ENCODE measurements at regions not wholly inside any gene's neighbourhood (a gene's known extent, or its start where the extent isn't known, plus 50 kb on each side); places are given as distances from the start of the nearest gene placed in this dataset.

DNA sequence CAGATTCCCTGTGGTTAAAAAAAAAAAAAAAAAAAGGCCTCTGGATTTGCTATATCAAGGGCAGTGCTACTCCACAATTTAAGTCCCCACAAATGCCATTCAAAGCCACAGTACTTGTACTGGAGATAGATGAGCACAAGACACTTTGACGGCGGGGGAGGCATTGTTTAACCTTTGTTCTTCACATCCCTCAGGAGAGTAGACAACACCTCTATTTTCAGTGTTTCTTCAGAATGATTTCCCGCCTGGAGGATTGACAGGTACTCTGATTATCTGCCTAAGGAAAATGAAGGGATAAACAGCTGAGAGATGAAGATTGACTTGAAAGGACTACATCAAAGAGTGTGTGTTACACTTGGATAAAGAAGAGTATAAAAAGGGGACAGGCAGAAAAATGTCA, 58.7 kb downstream of the OTOL1 start:
- no peak for DNase-seq (ENCODE audit: low read depth)

DNA sequence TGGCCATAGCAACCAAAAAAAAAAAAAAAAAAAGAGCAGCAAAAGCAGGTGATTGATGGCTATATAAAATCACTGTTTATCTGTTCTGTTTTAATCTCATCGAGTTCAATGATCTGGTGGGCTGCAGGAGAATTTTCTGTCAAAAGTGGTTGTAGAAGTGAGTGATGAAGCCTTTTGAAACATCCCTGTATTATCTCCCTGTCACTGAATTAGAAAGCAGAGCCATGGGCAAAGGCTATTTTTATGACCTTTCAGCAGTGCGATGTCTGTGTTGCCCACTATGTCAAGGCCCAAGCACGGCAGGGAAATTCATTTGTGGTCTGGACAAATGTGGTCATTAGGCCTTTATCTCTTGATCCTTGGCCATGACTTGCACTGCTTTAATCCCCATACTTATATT, 59.9 kb downstream of the OTOL1 start:
- no peak for DNase-seq (ENCODE audit: low read depth)

DNA sequence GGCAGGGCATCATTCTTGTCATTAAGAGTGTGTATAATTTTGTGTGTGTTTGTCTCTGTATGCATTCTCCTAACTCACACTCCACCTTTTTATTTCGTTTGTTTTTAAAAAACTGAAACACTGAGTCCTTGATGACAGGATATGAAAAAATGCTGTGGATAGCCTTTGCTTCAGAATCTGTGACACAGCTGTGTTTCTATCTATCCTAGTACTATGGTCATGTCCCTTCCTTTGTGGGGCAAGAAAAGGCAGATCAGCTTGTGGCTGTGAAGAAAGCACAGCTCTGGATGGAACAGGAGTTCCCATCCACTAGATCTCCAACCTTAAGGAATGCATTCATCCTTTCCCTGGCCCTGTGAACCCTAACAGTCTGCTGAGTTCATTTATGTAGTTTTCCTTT, 60.3 kb downstream of the OTOL1 start:
- no peak for DNase-seq (ENCODE audit: low read depth)

DNA sequence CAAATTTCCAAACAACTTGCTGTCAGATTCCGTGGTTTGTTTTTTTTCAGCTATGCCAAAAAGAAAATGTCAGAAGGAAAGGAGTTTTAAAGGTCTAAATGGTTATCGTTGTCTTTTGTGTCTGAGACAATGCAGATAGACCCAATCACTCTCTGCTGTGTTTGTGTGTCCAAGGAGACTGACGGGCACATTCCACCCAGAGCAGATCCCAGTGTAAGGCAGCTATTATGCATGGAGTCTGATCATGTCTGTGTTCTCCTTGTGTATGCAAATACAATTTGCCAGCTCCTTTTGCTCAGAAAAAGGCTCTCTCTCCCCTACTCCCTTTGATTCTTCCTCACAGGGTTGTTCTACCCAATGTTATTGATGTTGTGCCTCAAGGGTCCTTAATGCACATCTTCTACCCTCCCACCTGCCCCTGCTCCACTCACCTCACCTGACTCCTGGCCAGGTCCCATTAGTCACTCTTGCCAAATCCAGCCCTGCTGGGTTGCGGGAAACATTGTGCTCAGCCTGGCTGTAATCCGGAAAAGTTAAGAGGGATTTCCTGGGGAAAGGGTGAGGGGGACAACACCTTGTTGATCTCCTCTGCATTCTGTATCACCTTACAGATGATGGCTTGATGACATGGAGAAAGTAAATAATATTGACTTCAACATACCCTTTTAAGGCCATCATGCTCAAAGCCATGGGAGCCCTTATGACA, 61.0 kb downstream of the OTOL1 start:
- DNase-seq (ENCODE audit: low read depth), result no peak

DNA sequence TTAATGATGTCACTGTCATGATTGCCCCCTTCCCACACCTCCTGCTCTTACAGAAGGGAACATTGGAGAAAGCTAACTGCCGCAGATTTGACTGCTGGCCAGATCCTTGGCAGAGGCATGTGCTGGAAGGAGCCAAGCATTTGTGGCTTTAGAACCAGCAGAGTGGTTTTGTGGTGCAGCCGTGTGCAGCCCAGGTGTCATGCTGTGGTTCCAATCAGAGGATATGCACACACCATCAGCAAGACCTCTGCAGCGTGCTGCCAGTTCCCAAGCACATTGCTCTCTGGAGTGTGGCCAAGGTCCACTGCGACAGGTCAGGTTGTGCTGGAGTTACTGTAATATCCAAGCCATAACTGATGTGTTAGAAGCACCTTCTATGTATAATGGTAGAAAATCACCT, 61.6 kb downstream of the OTOL1 start:
- no peak for DNase-seq (ENCODE audit: low read depth)

DNA sequence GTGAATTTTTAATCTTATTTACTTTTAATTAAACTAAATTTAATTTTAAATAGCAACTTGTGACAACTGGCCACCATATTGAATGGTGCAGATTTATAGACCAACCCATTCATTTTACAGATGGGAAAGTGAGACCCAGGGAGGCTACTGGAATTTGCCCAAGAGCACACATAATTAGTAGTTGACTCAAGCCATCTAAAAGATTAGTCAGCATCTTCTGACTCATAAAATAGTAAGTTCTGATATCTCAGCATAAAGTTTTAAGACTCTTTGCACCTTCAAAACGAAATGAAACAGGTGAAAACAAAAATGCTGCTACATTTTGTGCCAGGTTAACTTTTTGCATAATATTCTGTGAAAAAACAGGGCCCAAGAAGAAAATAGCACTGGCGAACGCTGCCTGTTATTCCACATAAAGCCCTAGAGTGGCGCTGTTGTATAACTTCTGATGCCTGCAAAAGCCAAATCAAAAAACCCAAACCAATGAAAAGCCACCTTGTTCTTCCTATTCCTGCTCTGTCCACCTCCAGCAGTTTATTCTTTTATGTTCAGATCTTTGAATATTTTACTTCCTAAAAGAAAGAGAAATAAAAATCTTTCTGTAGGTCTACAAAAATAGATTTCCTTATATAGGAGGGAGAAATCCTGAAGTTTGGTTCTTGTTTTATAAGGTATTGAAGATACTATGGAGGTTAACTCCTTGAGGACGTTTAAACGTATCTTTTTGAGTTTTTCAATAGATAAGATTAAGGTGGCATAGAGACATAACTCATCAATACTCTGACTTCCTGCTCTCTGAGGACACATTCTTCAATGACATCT, 62.8 kb downstream of the OTOL1 start:
- no peak for DNase-seq (ENCODE audit: low read depth)

DNA sequence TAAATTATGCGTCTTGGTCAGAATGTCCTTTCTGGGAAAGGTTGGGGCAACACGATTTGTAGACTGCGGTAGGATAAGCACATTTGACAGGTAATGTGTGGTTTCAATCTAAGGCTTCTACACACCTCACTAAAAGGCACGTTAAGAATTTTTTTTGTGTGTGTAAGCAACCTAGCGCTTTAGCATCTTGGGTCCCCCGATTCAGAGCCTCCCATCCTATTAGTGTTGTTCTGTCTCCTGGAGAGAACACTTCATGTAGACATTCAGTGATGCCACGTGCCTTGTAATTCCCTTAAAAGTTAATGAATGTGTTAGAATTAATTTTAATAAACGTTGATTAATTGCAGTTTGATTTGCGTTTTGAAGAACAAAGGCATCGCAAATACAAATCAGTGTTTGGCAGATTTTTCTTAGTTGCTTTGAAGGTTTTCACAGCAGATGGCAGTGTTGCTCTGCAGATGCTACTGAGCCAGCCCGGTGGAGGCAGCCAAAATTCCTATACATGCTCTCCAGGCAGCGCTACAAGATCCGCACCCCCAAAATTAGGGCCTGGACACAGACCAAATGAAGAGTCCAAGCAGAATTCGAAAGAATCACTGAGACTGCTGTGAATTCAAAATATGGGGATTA, 63.5 kb downstream of the OTOL1 start:
- DNase-seq (ENCODE audit: low read depth), result peak; percentile 15

DNA sequence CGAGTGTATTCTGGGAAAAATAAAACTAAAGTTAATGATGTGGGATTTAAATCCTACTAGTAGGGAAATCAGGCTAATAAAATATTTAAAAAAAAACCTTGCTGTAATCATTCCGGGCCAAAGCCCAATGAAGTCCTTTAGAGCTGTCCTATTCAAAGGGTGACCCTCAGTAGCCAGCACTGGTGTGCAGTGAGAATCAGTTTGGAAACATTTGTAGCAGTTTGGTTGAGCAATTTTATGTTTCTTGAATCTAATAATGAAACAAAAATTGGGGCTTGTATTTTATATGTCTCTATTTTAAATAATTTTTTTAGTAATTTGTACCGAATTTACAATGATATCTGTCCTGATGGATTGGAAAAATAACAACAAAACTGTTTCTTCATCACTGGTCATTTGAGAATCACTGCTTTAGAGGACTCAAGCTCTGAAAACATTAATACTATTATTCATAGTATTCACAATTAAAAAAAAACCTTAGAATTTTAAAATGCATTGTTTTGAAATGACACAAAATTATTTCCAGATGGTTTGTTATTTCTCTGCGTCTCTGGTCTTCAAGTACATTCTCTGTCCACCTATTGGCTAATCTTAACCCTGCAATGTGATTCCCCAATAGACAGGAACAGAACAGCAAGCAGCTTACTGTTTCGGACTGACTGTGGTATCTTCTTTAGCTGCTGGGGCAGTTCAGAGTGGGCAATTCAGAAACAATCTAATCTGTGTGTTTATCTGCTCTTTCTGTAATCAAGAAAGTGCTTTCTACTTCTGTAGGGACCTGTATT, 71.2 kb downstream of the OTOL1 start:
- peak; percentile 44 for DNase-seq (ENCODE audit: low read depth)

DNA sequence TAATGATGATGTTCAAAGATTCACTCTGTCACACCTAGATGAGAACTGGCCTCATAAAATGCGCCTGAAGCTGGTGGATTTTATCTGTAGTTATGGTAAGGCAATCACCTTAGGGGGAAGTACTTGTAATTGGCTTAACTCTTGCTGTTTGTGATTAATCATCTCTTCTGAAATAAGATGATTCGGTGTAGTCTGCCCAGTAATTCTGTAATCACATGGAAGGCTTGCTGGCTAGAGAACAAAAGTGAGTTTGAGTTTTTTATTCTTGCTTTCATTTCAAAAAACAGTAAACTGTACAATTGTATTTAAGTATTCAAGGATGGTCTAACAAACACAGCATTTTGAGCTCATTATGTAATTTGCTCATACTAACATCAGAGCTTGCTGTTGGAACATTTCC, 72.1 kb downstream of the OTOL1 start:
- no peak for DNase-seq (ENCODE audit: low read depth)

DNA sequence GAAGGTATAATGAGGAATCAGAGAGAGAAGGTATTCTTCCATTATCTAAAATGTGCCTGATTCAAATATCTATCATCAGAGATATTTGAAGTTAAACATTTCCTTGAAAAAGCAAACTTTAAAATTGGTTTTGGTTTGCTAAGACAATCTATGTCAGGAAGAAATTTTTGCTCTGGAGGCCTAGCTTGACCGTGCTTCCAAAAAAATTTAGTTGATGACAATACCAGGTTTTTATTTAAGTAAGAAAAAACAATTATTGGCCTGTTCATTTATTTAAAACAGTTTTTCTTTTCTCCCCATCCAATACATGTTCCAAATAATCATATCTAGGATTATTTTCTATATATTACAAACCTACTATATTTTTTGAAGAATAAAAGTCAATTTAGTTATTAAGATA, 75.3 kb downstream of the OTOL1 start:
- no peak for DNase-seq (ENCODE audit: low read depth)

DNA sequence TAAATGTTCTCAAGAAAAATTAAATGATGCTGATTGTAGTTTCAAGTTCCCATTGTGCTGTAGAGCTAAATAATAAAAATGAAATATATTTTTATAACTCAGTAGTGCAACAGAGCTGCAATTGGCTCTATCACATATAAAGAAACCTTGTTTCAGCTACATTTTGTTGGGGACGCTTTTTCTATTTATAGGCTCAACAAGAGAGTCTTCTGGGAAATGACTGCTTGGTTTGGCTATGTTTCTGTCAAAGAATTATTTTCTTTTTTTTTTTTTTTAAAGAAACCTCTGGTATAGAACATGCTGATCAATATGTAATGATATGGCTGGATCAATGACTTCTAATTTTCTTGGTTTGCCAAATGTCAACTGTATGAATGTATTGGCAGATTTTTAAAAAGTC, 76.5 kb downstream of the OTOL1 start:
- no peak for DNase-seq (ENCODE audit: low read depth)

DNA sequence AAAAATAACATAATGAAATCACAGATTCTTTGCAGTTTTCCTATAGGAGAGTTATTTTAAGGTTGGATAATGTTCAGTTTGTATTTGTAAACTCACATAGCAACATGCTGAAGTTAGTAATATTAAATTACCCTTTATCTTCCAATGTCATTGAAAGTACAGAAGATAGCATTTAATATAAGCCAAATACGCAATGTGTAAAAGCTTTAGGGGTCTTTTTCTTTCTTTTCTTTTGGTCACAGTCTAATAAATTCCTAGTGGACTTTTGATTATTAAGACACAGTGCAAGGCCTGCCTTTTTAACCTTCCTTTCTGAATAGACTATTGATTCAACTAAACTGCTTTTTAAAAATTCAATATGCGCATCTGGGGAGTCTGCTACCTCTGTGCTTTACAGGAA, 79.3 kb downstream of the OTOL1 start:
- no peak for DNase-seq (ENCODE audit: low read depth)

DNA sequence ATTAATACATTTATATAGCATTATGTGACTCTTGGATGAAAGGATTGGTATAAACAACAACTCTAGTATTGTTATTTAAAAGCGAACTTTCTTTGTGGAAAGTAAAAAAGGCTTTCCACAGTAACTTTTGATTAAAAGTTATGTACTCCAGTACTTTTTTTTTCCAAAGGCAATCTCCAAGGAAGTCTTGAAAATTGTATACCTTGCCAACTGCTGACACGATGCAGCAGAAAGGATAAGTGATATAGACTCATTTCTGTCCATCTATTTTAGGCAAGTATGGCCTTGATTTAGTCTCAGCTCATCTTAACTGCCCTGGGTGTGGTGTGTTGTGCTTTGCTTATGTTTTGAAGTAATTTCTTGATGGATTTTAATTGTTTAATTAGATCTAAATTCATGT, 79.7 kb downstream of the OTOL1 start:
- DNase-seq (ENCODE audit: low read depth), result no peak

DNA sequence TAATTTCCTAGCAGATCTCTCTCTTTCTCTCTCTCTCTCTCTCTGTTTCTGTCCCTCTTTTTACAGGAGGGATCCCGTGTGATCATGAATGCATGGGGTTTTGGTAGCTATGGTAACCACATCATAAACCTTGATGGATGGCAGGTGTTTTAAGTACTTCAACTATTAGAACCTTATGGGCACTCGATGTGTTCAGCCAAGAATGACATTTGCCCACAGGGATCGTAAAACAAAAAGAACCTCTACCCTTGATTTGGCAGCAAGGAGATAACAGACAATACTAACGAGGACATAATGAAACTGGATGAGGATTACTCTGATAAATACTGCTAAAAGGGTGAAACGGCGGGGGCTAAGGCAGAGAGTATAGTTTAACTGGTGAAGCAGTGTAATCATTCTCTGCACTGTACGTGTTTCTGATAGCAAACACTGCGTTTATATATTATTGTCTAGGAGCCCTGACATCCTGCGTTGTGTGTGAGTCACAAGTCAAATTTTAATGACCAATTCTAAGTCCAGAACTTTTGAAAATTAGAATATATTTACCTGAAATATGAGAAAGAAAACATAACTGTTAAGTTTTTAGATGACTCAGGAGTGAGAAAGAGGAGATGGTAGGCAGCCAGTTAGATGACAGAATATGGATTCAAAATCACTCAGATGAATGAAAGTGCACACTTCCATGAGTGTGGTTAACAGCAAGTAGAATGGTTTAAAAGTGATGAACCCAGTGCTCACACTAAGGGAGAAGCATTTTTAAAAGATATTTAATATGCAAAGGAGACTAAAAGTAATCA, 80.3 kb downstream of the OTOL1 start:
- no peak for DNase-seq (ENCODE audit: low read depth)

DNA sequence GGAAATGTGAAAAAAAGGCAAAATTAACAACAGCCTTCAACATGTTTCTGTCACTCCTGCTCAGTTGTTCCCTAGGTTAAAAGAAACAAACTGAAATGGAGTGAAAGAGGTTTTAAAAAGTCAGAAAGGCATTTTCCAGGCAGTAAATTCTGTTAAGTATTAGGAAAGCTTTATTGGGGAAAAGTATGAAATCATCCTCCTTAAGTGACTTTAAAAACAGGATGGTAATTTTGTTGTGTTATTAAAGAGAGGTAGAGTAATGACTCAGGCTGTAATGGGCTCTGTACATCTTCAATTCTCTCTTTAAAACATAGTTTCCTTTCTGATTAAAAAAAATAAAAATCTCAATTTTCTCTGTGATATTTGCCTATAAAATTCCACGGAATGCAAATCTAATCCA, 81.1 kb downstream of the OTOL1 start:
- no peak for DNase-seq (ENCODE audit: low read depth)

DNA sequence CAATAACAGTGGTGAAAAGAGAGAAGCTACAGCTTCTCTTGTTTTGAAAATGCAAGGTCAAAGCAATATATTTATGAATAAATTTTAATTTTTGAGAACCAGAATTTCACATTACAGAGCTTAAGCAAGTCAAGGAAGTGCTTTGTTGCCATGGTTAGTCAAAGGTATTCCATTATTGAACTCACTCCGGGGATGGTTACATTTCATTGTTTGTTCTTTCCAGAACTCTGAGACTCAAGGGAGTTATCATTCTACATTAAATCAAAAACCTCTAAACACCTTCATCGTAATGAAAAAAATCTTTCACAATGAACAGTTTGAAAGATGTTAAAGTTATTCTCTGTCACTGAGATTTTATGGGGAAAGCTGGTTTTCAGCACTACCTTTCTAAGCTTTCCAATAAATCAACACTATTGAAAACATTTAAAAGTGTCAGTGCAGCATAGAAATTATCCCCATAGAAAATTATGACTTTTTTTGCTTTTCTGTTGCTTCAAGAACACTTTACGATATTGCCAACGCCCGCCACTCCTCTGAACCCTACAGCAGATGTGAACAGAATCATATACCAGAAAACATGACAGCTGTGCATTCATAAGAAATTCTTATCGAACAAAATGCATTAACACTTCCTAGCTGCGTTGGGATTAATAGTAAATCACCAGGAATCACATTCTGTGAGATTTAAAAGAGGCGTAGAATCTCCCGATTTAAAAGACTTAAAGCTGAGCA, 83.0 kb downstream of the OTOL1 start:
- DNase-seq (ENCODE audit: low read depth), result no peak

DNA sequence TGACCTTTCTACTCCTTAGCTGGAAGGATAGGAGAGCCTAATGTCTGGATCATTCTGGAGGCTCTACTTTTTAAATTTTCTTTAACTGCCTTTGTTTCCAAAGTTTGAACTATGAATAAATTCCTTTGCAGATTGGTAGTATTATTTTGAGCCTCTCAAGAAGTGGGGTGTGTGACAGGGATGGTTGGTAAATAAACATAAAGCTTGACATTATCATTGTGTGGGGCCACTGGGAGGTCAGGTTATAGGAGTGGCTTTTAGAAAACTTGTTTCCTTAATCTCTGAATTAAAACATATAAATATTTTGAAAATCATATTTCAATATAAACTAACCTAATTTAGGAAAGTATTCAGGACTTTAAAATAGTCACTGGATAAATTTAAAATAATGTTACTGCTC, 89.3 kb downstream of the OTOL1 start:
- no peak for DNase-seq (ENCODE audit: low read depth)

DNA sequence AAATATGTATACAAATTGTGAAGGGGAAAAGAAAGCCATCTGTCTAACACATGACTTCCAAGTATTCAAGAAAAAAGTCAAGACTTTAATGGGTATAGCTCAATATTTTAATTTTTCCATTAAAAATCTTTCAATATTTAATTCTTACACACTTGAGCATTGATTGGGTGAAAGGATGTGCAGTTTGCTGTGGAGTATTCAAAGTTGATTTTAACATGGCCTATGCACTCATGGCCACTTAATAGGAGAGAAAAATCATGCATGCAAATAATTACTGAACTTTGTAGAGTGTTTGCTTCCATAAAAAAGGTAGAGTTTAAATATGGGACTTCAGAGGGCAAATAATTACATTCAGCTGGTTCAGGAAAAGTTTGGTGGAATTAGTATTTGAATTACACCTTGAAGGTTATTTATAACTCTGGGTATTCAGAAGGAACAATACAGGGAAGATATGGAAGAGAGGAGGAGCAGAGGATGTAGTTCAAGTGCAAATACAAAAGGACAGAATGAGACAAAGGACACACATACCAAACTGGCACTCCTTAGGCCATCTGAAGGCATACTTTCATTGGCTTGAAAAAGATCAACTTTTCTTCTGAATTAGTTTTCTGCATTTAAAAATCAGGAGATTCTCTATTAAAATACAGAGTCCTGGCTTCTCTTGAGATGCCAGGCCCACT, 90.1 kb downstream of the OTOL1 start:
- DNase-seq (ENCODE audit: low read depth), result no peak

DNA sequence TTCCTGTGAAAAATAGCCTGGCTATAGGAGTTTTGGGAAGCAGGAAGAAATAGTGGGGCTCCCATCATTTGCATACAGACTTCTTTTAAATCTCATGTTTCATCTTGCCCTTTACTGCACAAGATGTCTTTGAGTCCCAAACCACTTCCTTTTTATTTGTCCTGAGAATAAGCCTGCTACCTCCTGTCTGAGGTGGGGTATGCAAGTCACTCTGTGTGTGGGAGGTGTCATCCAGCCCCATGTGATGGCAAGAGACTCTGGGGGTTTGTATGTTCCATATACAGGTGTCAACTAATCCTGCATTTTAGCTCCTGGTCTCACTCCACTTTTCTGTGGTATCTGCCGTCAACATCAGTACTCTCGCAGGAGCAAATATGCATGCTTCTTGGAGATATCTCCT, 102.0 kb downstream of the OTOL1 start:
- DNase-seq (ENCODE audit: low read depth), result no peak

DNA sequence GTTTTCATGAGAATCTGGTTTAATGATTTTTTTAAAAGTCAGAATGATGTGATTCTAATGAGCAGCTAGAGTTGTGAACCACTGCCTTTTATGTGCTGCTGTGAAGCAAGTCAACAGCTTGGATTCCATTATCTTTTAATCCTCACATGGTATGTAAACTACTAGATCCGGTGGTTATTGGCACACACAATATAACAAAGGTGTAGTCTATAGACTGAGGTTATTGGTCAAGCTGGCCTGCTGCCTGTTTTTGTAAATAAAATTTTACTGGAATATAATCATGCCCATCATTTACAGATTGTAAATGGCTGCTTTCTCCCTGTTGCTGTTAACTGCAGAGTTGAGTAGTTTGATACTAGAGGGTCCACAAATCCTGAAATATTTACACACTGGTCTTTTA, 103.1 kb downstream of the OTOL1 start:
- no peak for DNase-seq (ENCODE audit: low read depth)

All from GM04504 (cell line).